Heart right ventricle (tissue), 16 donors: ENCODE measurements at regions not wholly inside any gene's neighbourhood (a gene's known extent, or its start where the extent isn't known, plus 50 kb on each side); places are given as distances from the start of the nearest gene placed in this dataset.
"Not testable (repeated sequence)": the region's sequence is repeated elsewhere in the genome, so short reads cannot be mapped to it uniquely, and the experiment has no call there.

ENCODE experiments used
- ATAC-seq, 8 donors: fragments of 200-7000 bp; cut with Tn5 transposase; one replicate each; pipeline ENCODE4 v1.9.1; 2020; ENCODE audit warnings: mild to moderate bottlenecking in 8 of 8, moderate library complexity in 8 of 8, moderate number of reproducible peaks in 1 of 8
- DNase-seq, 2 donors: peaks; one replicate each; pipeline ENCODE4 v3.0.0-alpha.2; 2020
- H3K27ac ChIP-seq, 10 donors: fragments of 200-600 bp; sonication (generic) in 2 of 10; one replicate each; pipeline versions ENCODE4 v1.5.0 to v1.8.0; 2020 to 2022; ENCODE audit warnings: mild to moderate bottlenecking in 3 of 10
- H3K27me3 ChIP-seq, 7 donors: fragments of 200-600 bp; one replicate each; pipeline ENCODE4 v1.8.0; 2021 to 2022; ENCODE audit warnings: mild to moderate bottlenecking in 2 of 7
- H3K36me3 ChIP-seq, 9 donors: fragments of 200-600 bp; sonication (generic) in 1 of 9; one replicate each; pipeline versions ENCODE4 v1.5.0 to v1.8.0; 2020 to 2022; ENCODE audit warnings: mild to moderate bottlenecking in 2 of 9
- H3K4me1 ChIP-seq, 9 donors: fragments of 200-600 bp; sonication (generic) in 1 of 9; one replicate each; pipeline versions ENCODE4 v1.5.0 to v1.8.0; 2020 to 2022; ENCODE audit warnings: mild to moderate bottlenecking in 4 of 9
- H3K4me3 ChIP-seq, 10 donors: fragments of 200-600 bp; sonication (generic) in 2 of 10; one replicate each; pipeline versions ENCODE4 v1.5.0 to v1.8.0; 2020 to 2022; ENCODE audit warnings: mild to moderate bottlenecking in 7 of 10, moderate library complexity in 2 of 10
- H3K9me3 ChIP-seq, 11 donors: fragments of 200-600 bp in 10 of 11; sonication (generic) in 2 of 11; one replicate each; pipeline versions ENCODE4 v1.5.0 to v1.8.0; 2013 to 2022; ENCODE audit warnings: mild to moderate bottlenecking in 2 of 11, control low read depth in 1 of 11, moderate library complexity in 1 of 11
- WGBS, 2 donors: extraction: QIAGEN DNeasy Blood & Tissue Kit; methylation state at CpG; one replicate each; pipeline ENCODE4 v1.1.7; 2013; ENCODE audit warnings: inconsistent platforms in 1 of 2; 5-methylcytosine and 5-hydroxymethylcytosine counted together
- intact Hi-C, 10 donors: fragments of 100-400 bp; cut with DNase I; formaldehyde crosslinking; loops; one replicate each; pipeline versions ENCODE4 v1.11.1 to v1.14.2; 2022
- TF ChIP-seq, protein P1 (sequence below), 9 donors: fragments of 200-600 bp; sonication (generic) in 2 of 9; IDR thresholded peaks; one replicate each; pipeline versions ENCODE4 v1.5.0 to v1.8.0; 2021 to 2022; ENCODE audit warnings: antibody characterized with exemption in 9 of 9, mild to moderate bottlenecking in 5 of 9, moderate library complexity in 1 of 9
- donor health status: Arrhythmogenic right ventricular cardiomyopathy.
- donor health status: ischemic (EF 13 %, LVEDD 7.1; RV severe dilation, severe dysfunction).
- donor health status: healthy with polysubstance abuse.
- donor health status: DM: no; HTN: yes; CAD: no.
- donor health status: DM: no; HTN: no; CAD: no.
- donor health status: ischemic (EF 25% LVEDD 6.9; RV normal size, moderate dysfunction).
- donor health status: ischemic (EF 25% LVEDD 5.7; RV mildly dilated, moderate dysfunction).
- donor health status: healthy.
- donor health status: DM: yes; HTN: yes; CAD: no.
- donor health status: Ischemic cardiomyopathy.
- donor health status: ischemic (EF 35%, LVEDD 5.7; RV mildly dilated, moderate dysfunction).
- donor health status: nonischemic (EF 11% LVEDD 7.7; RV severe dilation, severe dysfunction).
- donor health status: DM: yes; HTN: yes; CAD: no.
- donor health status: PGD.
- donor health status: ischemic (EF 29% LVEDD 5.4; RV normal size, mild dysfunction).
- donor health status: nonischemic (EF 23%, LVEDD 6.1; RV moderate dilation, normal function).

DNA sequence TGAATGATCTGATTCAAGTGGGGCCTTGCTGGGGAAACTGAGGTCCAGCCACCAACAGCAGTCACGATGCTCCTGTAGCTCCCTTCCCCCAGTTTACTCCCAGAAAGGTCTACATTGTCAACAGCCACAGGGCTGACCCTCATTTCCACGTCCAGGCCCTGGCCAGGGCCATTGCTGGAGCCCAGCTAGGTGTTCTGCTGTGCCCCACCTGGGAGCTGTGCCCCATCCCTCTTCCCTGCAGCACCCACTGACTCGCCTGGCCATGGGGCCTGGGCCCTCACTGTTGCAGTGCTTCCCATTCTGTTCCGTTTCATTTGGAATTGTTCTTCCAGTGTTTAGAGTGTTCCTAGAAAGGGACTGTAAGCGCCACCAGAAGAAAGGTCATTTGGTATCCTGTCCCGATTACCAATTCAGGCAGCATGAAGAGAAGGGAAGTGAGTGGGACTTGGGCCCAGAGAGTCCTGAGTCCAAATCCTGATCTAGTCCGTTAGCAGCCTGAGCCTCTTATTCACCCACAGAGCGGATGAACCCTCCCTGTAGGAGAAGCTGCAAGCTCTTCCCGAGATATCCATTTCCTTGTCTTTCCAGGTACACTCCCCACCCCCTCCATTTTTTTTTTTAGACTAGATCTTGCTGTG is 73.1 kb upstream of the HPCAL1 start:
- peak in 7 of 8 donors; percentile 23 to 85 (median 50) for ATAC-seq
- H3K36me3 ChIP-seq: no peaks in the 10 kb centered on the region
- peak overlapping the region in 3 of 10 donors; percentile 28 to 56 (median 34) for H3K27ac ChIP-seq
- peaks cover 0 to 32% (median under 1%) of the 10 kb centered on the region in 9 donors for H3K4me1 ChIP-seq
- no peak overlapping the region for H3K4me3 ChIP-seq
- WGBS, 2 donors: 64 to 74% methylated on average over 9 of the region's 9 CpGs
- TF ChIP-seq, protein P1, sequence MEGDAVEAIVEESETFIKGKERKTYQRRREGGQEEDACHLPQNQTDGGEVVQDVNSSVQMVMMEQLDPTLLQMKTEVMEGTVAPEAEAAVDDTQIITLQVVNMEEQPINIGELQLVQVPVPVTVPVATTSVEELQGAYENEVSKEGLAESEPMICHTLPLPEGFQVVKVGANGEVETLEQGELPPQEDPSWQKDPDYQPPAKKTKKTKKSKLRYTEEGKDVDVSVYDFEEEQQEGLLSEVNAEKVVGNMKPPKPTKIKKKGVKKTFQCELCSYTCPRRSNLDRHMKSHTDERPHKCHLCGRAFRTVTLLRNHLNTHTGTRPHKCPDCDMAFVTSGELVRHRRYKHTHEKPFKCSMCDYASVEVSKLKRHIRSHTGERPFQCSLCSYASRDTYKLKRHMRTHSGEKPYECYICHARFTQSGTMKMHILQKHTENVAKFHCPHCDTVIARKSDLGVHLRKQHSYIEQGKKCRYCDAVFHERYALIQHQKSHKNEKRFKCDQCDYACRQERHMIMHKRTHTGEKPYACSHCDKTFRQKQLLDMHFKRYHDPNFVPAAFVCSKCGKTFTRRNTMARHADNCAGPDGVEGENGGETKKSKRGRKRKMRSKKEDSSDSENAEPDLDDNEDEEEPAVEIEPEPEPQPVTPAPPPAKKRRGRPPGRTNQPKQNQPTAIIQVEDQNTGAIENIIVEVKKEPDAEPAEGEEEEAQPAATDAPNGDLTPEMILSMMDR (IDR thresholded peaks at IDR 0.05): no peak
- intact Hi-C loops: no loop called here
- no peaks in the 10 kb centered on the region for H3K27me3 ChIP-seq
- H3K9me3 ChIP-seq: no peaks in the 10 kb centered on the region
- DNase-seq: no peak

DNA sequence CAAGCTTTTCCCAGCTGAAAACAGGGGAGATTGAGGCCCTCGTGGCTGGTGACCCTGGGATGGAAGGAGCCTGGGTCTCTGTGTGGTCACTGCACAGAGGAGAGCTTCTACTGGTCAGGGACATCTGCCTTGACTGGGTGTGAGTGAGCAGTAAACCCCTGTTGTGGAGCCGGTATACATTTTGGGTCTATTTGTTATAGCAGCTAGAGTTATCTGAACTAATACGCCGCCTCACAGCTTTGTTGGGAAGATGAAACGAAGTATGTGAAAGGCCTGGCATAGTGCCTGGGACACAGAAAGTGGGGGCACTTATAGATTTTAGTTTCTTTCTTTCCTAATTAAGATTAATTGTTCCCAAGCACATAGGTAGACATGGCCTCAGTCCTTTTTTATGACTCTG is 72.2 kb upstream of the HPCAL1 start:
- Histone ChIP-seq H3K9me3 (no peaks in the 10 kb centered on the region), H3K27me3 (peaks cover 0 to under 1% (median 0%) of the 10 kb centered on the region in 7 donors), H3K4me1 (peaks cover 0 to 41% (median 9%) of the 10 kb centered on the region in 9 donors), H3K27ac (no peak overlapping the region), H3K36me3 (no peaks in the 10 kb centered on the region), H3K4me3 (no peak overlapping the region)
- intact Hi-C loops: no loop called here
- TF ChIP-seq, protein P1 (IDR thresholded peaks at IDR 0.05): no peak
- ATAC-seq (no peak), DNase-seq (no peak)
- WGBS, 2 donors: 95 to 97% methylated on average over 5 of the region's 5 CpGs

DNA sequence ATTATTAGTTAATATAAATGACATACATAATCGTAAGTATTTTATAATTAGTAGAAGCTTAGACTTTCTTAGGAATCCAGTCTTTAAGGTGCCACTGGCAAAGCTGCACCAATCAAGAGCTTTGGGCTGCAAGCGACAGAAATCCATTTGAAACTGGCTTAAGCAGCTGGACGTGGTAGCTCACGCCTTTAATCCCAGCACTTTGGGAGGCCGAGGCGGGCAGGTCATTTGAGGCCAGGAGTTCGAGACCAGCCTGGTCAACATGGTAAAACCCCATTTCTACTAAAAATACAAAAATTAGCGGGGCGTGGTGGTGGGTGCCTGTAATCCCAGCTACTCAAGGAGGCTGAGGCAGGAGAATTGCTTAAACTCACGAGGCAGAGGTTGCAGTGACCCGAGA is 71.8 kb upstream of the HPCAL1 start:
- 96% methylated on average over 11 of the region's 11 CpGs for WGBS, 2 donors

DNA sequence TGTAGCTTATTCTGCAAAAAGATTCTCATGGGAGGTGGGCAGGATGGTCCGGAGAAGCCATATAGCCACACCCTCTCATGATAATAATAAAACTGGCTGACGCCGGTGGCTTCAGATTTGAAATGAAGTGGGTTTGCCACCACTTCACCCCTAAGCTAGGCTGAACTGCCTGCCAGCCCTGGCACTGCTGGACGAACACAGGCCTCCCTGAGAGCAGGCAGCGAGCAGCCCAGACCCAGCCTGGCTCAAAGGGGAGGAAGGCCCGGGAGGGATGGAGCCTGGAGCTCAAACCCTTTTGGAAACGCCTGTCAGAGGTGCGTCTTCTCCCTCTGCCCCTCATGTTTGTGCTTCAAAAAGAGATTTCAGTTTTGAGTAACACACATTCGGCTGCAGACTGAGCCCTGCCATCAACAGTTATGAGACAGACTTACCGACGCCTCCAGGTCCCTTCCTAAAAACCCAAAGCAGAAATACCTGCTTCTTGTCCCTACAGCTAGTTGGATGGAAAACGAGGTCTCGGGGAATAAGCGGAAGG is 71.1 kb upstream of the HPCAL1 start:
- DNase-seq (no peak), ATAC-seq (no peak)
- WGBS, 2 donors: 86 to 89% methylated on average over 14 of the region's 14 CpGs
- Histone ChIP-seq H3K9me3 (no peaks in the 10 kb centered on the region), H3K4me3 (no peak overlapping the region), H3K27me3 (peaks cover 0 to 3% (median 0%) of the 10 kb centered on the region in 7 donors), H3K36me3 (no peaks in the 10 kb centered on the region), H3K4me1 (peaks cover 0 to 48% (median 12%) of the 10 kb centered on the region in 9 donors), H3K27ac (no peak overlapping the region)
- TF ChIP-seq, protein P1 (IDR thresholded peaks at IDR 0.05): no peak
- intact Hi-C loops: no loop called here

More for the DNA sequence above, 71.8 kb upstream of the HPCAL1 start:
- ATAC-seq, intact Hi-C loops, H3K36me3 ChIP-seq, H3K27me3 ChIP-seq, H3K9me3 ChIP-seq, DNase-seq, H3K27ac ChIP-seq, H3K4me3 ChIP-seq: not testable (repeated sequence)
- H3K4me1 ChIP-seq: peaks cover 0 to 44% (median 9%) of the 10 kb centered on the region in 9 donors
